ENCODE measurements at regions not wholly inside any gene's neighbourhood (a gene's known extent, or its start where the extent isn't known, plus 50 kb on each side); places are given as distances from the start of the nearest gene placed in this dataset.

GRCh38 chr2:187230088-187230487 is 218.0 kb downstream of the CALCRL start (continued):
- TF ChIP-seq ATF3 (CRISPR knock-in tag; conservative IDR thresholded peaks at IDR 0.05) (no peak), TCF7 (CRISPR knock-in tag; IDR thresholded peaks at IDR 0.05; ENCODE audit: low read depth) (no peak)

- Mint-ChIP-seq H3K27ac (no peak overlapping the region; the same call in 1 of the 2 replicates), H3K4me3 (no peak overlapping the region), H3K9me3 (peaks cover 31% of the 10 kb centered on the region), H3K27me3 (ENCODE audit: low read depth) (no peaks in the 10 kb centered on the region), H3K4me1 (peaks cover 65% of the 10 kb centered on the region), H3K36me3 (peaks cover 22% of the 10 kb centered on the region)
- ChIA-PET POLR2A (no interaction called here), CTCF (interaction anchor here (1.0 kb wide), 1 partner anchor 91 kb away, joined by 3 read pairs; no protein-coding TSS in a partner anchor)
- DNase-seq (ENCODE audit: low spot score), result no peak
- TF ChIP-seq TEAD1 (CRISPR knock-in tag; IDR thresholded peaks at IDR 0.05) (no peak), E2F1 (CRISPR knock-in tag; IDR thresholded peaks at IDR 0.05) (no peak), PRDM15 (CRISPR knock-in tag; IDR thresholded peaks at IDR 0.05) (no peak), OVOL2 (CRISPR knock-in tag; IDR thresholded peaks at IDR 0.05; ENCODE audit: borderline replicate concordance) (no peak), TEAD4 (CRISPR knock-in tag; IDR thresholded peaks at IDR 0.05) (no peak), JAZF1 (CRISPR knock-in tag; IDR thresholded peaks at IDR 0.05) (no peak), ERG (CRISPR knock-in tag; IDR thresholded peaks at IDR 0.05) (no peak), FOXP4 (CRISPR knock-in tag; IDR thresholded peaks at IDR 0.05) (no peak), ZBTB21 (CRISPR knock-in tag; IDR thresholded peaks at IDR 0.05; ENCODE audit: borderline replicate concordance) (no peak), PRRX2 (CRISPR knock-in tag; IDR thresholded peaks at IDR 0.05) (no peak), EMX1 (CRISPR knock-in tag; IDR thresholded peaks at IDR 0.05) (no peak), NR3C1 (CRISPR knock-in tag; conservative IDR thresholded peaks at IDR 0.05; ENCODE audit: low read depth) (no peak)
- no peak for ATAC-seq
Observed at GRCh38 chr2:187228986-187229385, 219.1 kb downstream of the CALCRL start.

- ATAC-seq, result peak; percentile 83
- peaks cover 43% of the 10 kb centered on the region for H3K36me3 Mint-ChIP-seq
- peaks cover 68% of the 10 kb centered on the region for H3K4me1 Mint-ChIP-seq
- H3K27me3 Mint-ChIP-seq (ENCODE audit: low read depth), result peaks cover 3% of the 10 kb centered on the region; the same call in 1 of the 2 replicates
- ChIA-PET CTCF (no interaction called here), POLR2A (no interaction called here)
- H3K9me3 Mint-ChIP-seq, result peaks cover 42% of the 10 kb centered on the region
- peak overlapping the region; percentile 93 for H3K27ac Mint-ChIP-seq
- peak overlapping the region; percentile 1; the same call in 1 of the 2 replicates for H3K4me3 Mint-ChIP-seq
- peak; percentile 68 for DNase-seq (ENCODE audit: low spot score)
- TF ChIP-seq ZNF138 (CRISPR knock-in tag; conservative IDR thresholded peaks at IDR 0.05) (no peak), CREM (CRISPR knock-in tag; IDR thresholded peaks at IDR 0.05) (no peak), FOXK1 (CRISPR knock-in tag; IDR thresholded peaks at IDR 0.05) (no peak), ZNF121 (CRISPR knock-in tag; IDR thresholded peaks at IDR 0.05) (no peak), IRF1 (CRISPR knock-in tag; IDR thresholded peaks at IDR 0.05) (no peak), GTF2I (CRISPR knock-in tag; conservative IDR thresholded peaks at IDR 0.05) (no peak), FOXP4 (CRISPR knock-in tag; IDR thresholded peaks at IDR 0.05) (peak; percentile 41; the same call in 1 of the 2 replicates), TEAD4 (CRISPR knock-in tag; IDR thresholded peaks at IDR 0.05) (no peak), SP1 (CRISPR knock-in tag; conservative IDR thresholded peaks at IDR 0.05) (0 out of 2 replicates have a peak, but pooled peaks have one; percentile 29)
Observed at GRCh38 chr2:187224989-187225388, 223.1 kb downstream of the CALCRL start.
